HG03460 (cell line): ENCODE measurements at regions not wholly inside any gene's neighbourhood (a gene's known extent, or its start where the extent isn't known, plus 50 kb on each side); places are given as distances from the start of the nearest gene placed in this dataset.
"Not testable (repeated sequence)": the region's sequence is repeated elsewhere in the genome, so short reads cannot be mapped to it uniquely, and the experiment has no call there.

ENCODE experiments used
- ATAC-seq: cut with Tn5 transposase; IDR thresholded peaks from one replicate; pipeline ENCODE4 v1.9.1; 2021; ENCODE audit not compliant: unreplicated experiment

DNA sequence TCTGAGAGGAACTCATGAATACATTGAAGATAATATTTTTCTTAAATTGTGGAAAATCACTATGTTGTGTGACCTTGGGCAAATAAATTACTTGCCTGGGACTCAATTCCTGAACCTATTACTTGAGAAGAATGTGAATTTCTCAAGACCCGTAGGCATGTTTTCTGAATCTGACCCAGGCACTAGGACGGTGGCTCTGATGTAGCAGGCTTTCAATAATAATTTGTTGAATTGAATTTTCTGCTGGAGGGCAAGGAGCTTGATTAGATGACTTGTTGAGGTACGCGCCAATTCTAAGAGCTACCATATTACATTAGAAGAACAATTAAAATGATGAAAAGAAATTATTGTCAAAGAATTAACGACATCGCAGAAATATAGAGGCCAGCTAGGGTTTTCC, 150.2 kb upstream of the LRRC3B start:
- ATAC-seq = no peak

DNA sequence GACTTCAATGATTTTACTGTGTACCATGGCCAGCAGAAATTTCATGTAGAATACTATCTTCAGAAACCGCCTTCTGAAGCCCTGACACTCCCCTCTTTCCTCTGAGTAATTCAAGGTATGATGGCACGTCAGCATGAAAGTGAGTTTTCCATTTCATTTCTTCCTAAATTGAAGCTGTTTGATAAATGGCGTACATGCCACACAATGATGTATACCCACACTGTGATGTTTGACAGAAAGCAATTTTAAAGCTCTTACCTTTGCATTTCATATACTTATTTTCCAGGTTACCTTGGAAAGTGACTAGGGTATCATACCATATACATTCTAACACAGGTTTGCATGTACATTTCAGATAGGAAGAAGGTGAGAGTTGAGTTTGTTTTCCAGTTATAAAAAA, 147.9 kb upstream of the LRRC3B start:
- no peak for ATAC-seq

DNA sequence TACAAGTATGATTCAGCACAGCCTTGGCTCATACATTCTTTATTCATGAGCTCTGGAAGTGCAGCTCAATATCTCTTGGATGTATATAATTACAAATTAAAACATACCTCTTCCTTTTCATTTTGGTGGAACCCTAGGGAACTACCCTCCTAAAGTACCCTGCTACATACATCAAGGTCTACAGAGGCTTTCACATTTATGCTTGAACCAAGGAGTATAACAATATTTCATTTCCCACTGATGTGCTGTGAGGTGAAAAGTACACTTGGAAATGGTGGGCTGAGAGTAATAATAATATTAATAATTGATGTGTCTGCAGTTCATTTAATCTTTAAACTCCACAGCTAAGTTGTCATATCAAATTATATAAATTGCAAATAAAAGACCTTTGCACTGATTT, 142.2 kb upstream of the LRRC3B start:
- ATAC-seq = no peak

DNA sequence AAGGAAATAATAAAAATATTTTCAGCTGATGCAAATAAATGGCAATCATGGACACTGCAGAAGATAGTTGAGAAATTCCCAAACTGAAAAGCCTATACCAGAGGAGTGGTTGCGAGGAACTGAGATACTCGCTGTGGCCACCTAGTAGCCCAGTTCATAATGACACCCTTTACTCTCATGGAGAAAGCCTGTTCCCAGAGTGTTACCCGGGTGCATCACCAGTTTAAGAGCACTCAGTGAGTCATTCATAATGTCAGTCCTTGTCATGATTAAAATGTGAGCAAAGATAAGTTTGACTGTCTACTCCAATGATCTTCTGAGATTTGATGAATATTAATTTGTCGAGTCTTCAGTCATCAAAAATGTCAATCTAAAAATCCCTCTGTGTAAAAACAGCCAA, 138.4 kb upstream of the LRRC3B start:
- no peak for ATAC-seq

DNA sequence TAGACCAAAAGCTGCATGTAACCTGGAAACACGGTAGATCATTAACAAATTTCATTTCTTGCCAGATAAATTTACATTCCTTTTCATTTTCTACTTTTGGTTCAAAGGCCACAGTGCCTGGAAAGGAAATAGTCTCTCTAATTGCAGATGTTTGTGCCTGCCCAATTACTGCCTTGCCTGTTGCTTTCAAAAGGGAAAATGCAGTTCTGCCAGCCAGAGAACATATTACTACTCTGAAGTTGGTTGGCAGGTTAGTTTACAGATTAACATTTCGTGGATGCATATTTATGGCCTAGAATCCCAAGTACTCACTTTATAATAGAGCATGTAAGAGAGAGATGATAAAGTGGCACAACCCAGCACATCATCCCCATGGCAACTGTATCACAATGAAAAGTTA, 124.3 kb upstream of the LRRC3B start:
- no peak for ATAC-seq

DNA sequence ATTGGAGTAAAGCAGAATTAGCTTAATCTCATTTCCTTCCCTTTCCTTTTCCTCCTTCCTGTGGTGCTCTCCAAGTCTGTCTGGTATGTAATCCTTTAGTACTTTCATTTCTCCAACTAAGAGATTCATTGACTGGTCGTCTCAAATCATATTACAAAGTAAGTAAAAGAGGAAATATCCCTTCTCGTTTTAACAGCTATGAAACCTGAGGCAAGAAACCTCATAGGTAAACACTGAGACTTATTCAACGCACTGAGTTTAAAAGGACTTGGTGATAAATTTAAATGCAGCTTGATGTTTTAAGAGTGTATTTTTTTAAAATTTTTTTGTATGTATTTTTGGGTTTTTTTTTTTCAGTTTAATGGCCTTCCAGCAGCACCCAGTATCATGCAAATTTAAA, 117.2 kb upstream of the LRRC3B start:
- no peak for ATAC-seq

DNA sequence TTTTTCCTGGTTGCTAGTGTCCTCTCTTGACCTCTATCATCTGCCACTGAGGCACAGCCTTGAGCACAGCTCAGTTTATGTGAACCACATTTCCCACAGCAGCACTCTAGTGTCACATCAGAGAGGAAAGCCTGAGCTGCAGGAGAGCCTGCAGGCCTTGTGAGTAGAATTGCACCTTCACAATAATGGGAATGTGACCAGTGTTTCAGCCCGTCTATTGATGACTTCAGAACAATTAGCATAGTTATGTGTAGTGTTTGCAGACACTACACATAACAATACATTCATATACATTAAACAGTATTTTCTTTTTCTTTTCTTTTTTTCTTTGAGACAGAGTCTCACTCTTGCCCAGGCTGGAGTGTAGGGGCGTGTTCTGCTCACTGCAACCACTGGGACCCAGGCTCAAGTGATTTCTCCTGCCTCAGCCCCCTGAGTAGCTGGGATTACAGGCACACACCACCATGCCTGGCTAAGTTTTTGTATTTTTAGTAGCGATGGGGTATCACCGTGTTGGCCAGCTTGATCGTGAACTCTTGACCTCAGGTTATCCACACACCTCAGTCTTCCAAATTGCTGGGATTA, 108.0 kb upstream of the LRRC3B start:
- not testable (repeated sequence) for ATAC-seq

DNA sequence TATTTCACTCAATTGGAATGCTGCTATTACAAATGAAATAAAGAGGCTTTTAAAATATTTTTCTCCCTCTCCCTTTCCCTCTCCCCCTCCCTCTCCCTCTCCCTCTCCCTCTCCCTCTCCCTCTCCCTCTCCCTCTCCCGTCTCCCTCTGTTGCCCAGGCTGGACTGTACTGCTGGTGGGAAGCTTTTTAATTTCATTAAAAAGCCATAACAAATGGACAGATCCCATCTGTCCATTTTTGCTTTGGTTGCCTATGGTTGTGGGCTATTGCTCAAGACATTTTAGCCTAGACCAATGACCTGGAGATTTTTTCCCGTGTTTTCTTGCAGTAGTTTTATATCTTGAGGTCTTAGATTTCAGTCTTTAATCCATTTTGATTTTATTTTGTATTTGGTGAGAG, 107.2 kb upstream of the LRRC3B start:
- no peak for ATAC-seq

DNA sequence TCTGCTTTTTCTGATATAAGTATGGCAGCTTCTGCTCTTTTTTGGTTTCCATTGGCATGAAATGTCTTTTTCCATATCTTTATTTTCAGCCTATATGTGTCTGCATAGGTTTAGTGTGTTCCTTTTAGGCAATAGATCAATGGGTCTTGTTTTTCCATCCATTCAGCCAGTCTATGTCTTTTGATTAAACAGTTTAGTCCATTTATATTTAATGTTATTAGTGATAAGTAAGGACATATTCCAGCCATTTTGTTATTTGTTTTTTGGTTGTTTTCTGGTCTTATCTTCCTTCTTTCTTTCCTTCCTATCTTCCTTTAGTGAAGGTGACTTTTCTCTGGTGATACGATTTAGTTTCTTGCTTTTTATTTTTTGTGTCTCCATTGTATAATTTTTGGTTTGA, 101.3 kb upstream of the LRRC3B start:
- no peak for ATAC-seq

DNA sequence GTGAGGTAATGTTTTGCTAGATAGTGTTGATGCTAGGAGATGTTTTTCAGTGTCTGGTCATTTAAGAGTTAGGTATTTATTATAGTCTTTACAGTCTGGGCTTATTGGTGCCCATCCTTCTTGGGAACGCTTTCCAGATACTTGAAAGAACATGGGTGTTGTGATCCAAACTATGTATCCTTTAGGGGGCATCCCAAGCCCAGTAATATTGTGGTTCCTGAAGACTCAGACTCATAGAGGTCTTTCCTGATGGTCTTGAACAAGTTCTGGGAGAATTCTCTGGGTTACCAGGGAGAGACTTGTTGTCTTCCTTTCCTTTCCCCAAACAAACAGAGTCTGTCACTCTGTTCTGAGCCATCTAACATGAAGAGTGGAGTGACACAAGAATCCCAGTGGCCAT, 99.7 kb upstream of the LRRC3B start:
- no peak for ATAC-seq

DNA sequence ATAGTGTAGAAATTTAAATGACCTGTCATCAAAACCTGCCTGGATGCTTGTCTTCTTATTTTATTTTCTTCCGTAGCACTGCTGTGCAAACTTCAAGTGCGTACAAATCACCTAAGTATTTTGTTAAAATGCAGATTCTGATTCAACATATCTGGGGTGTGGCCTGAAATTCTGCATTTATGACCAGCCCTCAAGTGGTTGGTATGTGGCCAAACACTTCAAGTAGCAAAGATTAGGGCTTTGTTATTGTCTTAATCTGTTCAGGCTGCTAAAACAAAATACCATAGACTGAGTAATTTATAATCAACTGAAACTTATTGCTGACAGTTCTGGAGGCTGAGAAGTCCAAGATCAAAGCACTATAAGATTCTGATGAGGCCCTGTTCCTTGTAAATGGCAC, 97.6 kb upstream of the LRRC3B start:
- no peak for ATAC-seq

DNA sequence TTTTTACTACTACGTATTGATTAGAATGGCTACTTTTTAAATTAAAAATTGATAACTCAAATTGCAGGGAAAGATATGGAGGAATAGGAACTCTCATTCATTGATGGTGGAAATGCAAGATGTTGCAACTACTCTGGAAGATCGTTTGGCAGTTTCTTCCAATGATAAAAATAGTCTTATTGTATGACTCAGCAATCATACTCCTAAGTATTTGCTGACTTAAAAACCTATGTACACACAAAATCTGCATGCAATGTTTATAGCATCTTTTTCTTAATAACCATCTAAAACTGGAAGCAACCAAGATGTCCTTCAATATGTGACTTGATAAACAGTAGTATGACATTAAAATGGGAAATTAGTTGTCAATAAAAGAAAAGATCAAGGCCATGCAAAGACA, 87.4 kb upstream of the LRRC3B start:
- no peak for ATAC-seq

DNA sequence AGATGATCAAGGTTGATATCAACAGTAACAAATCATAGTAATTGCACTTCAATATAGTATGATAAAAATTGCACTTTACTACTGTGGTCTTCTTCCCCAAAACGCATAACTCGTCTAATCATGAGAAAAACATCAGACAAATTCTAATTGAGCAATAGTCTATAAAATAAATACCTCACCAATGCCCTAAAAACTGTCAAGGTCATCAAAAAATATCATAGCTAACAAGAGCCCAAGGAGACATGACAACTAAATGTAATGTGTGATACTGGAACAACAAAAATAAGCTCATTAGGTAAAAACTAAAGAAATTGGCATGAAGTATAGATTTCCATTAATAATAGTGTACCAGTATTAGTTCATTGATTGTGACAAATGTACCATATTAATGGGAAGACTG, 85.6 kb upstream of the LRRC3B start:
- no peak for ATAC-seq

DNA sequence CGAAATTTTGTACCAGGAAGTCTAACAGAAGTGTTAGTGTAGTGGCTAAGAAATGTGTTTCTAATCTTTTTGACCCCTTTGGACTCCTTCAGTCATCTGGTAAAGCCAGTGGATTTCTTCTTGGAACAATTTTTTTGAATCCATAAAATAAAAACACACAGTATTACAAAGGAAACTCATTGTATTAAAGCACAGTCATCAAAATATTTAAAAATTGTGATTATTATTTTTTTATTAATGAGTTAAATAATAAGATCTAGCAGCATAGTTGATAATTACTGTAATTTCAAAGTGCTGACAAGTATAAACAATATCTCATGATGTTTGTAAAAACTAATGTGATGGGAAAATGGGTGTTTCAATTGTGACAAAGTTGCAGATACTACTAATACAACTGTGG, 72.2 kb upstream of the LRRC3B start:
- ATAC-seq = no peak

DNA sequence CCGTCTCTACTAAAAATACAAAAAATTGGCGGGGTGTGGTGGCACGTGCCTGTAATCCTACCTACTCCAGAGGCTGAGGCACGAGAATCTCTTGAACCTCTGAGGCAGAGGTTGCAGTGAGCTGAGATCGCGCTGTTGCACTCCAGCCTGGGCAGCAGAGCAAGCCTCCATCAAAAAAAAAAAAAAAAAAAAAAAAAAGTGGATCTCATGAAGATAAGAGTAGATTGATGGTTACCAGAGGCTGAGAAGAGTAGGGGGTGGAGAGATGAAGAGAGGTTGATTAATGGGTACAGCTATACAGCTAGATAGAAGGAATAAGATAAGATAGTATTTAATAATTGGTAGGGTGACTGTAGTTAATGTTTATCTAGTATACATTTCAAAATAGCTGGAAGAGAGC, 65.9 kb upstream of the LRRC3B start:
- ATAC-seq = no peak

DNA sequence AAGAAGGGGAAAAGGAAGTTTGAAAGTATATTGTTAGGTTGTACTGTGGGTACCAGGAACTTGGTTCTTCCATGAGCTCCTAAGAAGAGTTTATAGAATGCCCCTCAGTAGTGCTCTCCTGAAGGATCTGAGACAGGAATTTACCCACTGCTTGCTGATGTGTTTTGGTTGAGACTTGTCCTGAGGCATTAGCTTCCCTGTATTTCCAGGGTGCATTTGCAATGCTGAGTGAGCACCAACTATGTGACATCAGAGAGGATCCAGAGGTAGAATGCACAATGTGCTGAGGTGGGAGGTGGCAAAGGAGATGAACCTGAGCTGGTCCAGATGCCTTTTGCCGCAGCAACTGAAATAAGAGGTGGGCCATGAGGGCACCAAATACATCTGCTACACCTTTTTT, 64.3 kb upstream of the LRRC3B start:
- ATAC-seq = no peak

DNA sequence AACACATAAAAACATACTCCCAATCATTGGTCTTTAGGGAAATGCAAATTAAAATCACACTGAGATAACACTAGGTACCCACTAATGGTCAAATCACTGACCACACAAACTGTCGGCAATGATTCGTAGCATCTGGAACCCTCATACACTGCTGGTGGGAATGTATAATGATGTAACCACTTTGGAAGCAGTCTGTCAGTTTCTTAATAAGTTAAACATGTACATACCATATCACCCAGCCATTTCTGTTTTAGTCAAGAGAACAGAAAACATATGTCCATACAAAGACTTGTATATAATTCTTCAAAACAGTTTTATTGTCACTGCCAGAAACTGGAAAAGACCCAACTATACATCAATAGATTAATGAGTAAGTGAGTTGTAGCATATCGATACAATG, 63.3 kb upstream of the LRRC3B start:
- ATAC-seq = no peak

DNA sequence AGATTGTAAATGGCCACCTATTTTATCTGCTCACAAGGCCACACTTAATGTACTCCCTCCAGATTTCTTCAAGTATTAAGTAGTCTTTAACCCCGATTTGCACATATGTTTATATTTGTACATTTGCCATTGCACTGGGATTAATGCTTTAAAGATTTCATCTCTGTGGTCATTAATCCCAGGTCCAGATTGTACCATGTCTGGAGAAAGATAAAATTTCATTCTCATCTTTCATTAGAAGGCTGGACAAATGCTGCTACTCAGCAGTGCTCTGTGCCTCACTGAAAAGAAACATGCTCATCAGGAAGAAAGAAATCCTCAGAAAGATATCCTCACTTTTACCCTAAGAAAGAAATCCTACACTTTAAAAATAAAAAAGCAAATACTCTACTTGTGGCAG, 62.5 kb upstream of the LRRC3B start:
- ATAC-seq = no peak

DNA sequence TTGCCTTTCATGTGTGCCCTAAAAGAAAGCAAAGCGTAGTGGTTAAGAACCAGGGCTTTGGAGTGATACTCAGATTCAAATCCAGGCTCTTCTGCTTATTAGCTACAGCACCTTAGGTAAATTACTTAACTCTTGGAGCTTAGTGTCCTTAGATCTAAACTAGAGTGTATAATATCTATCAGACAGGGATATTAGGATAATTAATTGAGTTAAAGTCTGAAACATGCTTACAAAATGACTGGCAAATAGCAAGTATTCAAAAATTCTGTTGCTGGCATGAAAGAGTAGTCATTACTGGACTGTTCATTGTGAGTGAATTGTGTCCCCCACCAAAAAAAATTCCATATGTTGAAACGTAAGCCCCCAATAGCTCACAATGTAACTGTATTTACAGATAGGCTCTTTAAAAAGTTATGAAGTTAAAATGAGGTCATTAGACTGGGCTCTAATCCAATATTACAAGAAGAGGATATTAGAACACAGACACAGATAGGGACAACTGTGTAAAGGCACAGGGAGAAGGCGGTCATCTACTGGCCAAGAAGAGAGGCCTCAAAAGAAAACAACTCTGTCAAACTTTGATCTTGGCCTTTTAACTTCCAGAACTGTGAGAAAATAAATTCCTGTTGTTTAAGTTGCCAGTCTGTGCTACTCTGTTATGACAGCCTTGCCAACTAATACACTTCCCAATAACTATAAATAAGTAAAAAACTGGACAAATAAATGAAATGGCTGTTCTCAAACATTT, 60.4 kb upstream of the LRRC3B start:
- ATAC-seq = no peak
